HPDE6-E6E7 (cell line): ENCODE measurements at regions not wholly inside any gene's neighbourhood (a gene's known extent, or its start where the extent isn't known, plus 50 kb on each side); places are given as distances from the start of the nearest gene placed in this dataset.

ENCODE experiments used
- DNase-seq: peaks from one replicate; pipeline ENCODE4 v3.0.0; 2011; ENCODE audit warnings: missing footprints; ENCODE audit errors: extremely low spot score

DNA sequence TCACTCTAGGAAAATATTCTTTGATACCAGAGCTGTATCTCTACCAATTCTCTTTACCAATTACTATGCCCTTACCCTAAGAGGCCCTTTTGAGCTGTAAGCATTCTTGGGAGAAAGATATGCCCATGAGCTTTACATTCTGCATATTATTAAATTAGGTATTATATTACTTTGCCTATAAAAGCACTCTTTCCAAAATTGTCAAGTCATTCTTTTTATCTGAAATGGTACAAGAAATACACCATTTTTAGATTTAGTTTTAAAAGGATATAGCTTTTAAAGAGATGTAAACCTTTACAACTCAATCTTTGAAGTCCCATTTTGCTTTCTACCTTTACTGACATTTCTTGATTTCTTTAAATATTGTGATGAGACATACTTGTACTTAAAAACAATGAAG, 343.5 kb downstream of the C12orf50 start:
- DNase-seq = no peak

DNA sequence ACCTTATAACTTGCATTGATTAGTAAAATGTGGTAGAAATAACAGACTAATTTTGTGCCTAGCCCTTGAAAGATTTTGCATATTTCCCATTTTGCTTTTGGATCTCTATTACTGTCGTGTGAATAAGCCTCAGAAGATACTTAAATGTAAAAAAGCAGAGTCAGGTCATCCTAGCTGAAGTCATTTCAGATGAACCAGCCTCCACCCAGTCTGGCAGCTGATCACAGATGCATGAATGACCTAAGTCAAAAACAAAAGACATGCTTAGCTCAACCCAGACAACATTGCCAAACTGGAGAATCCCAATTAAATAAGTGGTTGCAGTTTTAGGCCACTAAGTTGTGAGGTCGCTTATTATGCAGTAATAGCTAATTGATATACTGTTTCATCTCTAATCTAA, 349.9 kb downstream of the C12orf50 start:
- DNase-seq = no peak

DNA sequence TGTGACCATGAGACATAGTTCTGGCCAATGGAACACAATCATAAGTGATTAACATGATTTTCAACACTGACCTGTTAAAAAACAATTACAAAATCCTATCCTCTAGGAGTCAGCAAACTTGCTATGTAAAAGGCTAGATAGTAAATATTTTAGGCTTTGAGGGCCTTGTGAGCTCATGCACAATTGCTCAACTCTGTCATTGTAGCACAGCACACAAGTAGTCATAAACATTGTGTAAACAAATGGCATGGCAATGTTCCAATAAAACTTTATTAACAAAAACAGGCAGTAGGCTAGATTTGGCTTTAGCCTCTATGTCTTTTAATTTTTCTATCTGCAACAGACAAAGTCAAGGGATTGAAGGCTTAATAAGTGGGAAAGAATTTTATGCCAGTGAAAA, 350.7 kb downstream of the C12orf50 start:
- no peak for DNase-seq

DNA sequence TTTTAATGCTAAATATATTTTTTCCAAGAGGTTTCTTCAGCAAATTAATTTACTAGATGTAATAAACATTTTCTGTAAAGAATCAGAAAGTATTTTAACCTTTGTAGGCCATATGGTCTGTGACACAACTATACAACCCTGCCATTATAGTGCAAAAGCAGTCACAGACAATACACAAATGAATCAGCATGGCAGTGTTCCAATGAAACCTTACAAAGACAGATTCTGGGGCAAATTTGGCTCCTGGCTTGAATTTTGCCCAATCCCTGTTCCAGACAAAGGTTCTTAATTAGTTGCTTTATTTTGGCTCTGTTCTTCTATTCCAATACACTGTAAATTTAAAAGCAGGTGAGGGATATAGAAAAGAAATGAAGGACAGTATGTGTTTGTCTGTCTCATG, 352.5 kb downstream of the C12orf50 start:
- no peak for DNase-seq

DNA sequence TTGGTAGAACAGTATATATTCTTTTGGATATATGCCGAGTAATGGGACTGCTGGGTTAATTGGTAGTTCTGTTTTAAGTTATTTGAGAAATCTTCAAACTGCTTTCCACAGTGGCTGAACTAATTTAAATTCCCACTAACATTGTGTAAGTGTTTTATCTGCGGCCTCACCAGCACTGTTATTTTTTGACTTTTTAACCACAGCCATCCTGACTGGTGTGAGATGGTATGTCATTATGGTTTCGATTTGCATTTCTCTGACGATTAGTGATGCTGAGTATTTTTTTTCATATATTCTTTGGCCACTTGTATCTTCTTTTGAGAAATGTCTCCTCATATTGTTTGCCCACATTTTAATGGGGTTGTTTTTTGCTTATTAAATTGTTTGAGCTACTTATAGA, 357.4 kb downstream of the C12orf50 start:
- DNase-seq = no peak

DNA sequence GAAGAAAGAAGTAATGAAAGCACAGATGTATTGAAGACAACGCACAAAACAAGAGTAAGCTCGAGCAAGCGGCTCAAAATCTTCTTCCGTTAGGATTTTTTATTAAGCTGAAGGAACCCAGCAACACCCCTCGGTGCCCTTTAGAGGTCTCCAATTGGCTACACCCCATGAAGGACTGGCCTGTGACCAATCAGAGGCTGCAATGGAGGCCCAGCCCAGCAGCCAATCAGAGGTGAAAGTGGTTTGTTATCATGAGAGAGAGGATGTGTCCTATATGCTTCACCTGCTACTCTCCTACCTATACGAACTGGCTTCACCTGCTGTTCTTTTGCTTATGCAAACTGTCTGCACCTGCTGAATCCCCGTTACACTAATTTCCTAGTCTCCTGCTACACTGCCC, 358.8 kb downstream of the C12orf50 start:
- no peak for DNase-seq

DNA sequence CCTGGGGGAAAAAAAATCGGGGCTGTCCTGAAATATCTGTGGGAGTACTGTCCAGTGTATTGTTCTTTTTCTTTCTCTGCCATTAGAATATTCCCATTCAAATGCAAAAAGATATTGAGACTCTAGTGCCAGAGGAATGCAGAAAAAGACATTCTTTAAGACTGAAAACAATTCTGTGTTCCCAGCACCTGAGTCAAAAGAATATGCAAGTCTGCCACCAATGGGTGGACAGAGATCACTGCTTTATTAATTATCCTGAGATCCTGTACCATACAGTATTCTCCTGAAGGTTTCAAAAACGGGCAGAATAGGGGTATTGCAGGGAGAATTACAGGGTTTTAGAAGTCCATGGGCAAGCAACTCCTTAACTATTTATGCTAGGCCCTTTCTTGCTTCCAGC, 361.8 kb downstream of the C12orf50 start:
- peak; percentile 23 for DNase-seq

DNA sequence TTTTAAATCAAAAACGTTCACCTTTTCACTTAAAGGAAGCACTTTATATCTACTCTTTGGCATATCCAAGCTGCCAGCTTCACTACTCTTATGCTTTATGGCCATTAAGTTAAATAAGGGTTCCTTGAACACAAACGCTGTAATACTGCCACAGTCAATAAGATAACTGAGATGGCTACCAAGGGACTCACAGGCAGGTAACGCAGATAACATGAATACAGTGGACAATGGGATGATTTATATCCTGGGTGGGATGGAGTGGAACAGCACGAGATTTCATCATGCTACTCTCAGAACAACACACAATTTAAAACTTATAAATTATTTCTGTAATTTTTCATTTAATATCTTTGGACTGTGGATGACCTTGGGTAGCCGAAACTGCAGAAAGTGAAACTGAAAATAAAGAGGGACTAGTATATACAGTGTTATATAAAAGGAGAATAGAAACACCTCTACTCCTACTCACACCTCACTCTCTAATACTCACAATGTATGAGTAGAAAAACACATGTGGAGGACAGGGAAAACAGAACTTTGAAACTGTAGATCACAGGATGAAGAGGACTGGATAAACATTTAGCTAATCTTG, 367.3 kb downstream of the C12orf50 start:
- peak; percentile 6 for DNase-seq

DNA sequence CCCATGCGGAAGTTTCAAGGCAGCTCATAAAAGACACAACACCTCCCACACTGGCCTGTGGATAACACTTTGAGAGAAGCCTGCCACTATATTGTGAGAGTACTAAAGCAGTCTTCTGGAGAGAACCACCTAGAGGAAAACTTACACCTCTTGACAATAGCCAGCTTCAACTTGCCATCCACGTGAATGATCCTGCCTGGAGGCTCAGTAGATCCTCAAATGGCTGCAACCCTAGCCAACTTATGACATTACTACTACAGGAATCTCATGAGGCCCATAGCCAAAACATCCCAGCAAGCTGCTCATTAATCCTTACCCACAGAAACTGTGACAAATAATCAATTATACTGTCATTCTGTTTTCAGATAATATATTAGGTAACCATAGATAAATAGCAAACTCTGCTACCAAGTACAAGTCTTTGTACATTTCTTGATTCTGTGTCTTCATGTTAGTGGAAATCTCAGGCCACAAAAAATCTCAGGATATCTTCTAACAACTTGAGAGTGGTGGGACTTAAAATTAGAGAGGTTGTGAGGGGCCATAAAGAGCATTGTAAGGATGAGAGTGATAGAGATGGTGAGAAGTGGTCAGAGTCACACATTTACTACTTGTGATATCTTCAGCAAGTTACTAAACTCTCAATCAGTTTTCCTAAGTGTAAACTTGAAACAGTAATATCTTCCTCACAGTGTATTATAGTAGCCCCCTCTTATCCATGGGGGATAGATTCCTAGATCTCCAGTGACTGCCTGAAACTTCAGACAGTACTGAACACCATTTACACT, 368.0 kb downstream of the C12orf50 start:
- DNase-seq = no peak

DNA sequence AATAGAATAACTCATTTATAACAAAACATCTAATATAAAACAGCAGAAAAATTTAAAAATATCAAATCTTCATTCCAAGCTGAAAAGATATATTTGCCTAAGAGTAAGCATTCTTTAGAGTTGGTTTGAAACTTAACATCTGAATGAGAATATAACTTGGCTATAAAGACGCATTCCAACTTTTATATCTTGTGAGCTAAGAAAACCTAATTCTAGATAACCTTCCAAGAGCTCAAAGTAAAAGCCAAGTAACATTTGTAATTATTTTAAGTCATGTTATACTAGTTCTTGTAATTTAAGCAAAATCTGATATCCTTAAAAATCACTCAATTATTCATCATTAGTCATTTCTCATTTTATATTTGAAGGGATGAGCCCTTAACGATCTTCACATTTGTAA, 368.9 kb downstream of the C12orf50 start:
- DNase-seq = no peak

DNA sequence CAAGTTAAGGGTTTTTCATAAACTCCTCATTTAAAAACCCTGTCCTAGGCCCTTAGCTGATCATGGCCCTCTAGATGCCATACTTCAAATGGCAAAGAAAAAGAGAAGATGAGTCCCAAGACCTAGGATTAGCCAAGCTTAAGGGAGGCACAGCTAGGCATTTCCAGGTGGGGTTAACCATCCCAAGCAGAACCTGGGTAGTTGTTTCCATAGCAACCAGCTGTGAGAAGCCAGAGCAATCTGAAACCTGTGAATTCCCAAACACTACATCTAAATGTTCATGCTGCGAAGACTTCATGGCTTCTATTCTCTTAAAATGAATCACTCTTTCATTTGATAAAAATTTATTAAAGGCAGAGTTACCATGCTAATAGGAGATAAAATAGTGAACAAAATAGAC, 372.9 kb downstream of the C12orf50 start:
- DNase-seq = no peak

DNA sequence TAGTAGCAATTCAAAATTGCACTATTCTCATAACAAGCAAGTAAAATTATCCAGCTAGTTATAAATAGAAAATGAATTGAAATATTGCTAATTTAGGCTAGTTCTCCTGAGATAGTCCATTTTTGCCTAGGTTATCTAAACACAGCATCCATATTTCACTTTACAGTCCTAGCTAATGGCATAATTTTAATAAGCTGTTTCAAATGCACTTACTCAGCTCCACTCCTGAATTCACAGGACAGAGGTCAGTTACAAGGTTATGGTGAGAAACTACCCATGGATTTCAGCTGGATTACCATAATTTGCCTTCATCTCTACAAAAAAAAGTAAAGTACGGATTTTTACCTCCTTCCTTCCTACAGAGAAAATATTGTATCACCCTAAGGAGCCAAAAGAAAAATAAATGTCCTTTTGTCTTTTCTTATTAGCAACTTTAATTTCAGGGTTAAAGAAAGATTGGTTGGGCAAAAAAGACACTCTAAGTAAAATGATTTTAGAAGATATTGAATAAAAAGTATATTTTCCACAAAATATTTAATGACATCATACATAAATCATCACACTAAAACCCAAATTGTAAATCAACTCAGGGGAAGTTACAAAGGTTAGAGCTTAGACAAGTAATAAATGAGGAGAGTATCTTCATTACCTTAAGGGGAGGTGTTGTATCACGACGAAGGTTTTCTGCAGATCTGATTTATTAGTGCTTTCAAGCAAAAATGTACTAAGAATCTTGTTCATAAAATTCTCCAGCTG, 377.4 kb downstream of the C12orf50 start:
- no peak for DNase-seq

DNA sequence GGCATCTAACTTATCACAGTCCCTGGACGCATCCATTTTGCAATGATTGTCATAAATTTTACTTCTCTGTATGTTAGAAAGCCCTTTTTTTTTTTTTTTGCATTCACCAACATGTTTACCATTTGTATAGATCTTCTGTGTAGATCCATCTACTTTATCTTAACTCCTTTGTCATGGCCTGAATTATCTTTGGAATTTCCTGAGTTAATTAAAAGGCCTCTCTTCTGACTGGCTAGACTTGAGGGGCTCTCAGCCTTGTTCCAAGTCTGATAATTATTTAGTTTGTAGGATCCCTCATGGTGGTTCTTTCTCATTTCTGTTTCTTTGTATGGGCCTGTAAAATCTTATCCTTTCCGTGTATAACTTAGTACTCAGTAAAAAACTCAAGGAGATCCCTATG, 387.0 kb downstream of the C12orf50 start:
- DNase-seq = no peak

DNA sequence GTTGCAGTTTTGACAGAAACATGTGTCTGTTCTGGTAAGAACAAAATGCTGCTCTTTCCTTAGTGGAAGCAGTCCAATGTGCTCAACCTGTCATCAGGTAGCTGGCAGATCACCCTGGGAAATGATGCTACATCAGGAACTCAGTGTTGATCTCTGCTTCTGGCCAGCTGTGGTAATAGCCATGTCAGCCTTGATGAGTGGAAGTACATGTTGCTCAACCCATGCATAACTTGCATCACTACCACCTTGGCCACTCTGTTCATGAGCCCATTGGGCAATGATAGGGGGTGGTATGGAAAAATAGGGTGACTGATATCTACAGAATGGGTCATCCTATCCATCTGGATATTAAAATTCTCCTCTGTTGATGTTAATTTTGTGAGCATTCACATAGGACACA, 411.0 kb downstream of the C12orf50 start:
- DNase-seq = no peak

DNA sequence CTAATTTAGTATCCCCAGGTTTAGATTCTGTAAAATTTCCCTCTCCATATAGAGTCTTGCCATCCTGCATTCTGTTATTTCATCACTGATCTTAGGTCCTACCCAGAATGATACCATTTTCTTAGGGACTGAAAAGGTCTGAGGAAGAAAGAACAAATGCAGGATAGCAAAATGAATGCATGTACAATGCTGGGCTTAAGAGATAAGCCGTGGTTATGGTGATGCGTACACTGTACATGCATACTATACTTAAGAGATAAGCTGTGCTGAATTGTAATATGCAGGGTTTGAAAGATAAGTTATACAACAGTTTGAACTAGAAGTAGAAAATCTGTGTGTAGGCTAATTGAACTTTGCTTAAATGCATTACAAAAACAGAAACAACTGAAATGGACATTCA, 416.2 kb downstream of the C12orf50 start:
- DNase-seq = no peak

DNA sequence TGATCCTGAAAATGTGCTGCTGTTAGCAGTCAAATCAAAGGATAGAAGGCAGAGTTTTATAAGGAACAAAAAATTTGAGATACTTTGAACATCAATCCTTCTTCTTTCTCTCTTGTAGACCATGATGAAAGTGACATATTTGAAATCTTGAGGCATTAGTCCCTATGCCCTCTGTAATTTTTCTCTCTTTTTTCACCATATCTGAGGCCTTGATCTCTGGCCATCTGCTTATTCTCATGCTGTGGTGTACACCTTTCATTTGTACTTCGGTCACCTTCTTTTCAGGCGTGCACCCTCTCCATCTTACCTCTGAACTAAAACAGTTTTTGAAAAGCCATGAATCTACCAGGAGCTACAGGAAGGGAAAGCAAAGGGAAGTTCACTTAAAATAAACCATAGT, 420.9 kb downstream of the C12orf50 start:
- no peak for DNase-seq

DNA sequence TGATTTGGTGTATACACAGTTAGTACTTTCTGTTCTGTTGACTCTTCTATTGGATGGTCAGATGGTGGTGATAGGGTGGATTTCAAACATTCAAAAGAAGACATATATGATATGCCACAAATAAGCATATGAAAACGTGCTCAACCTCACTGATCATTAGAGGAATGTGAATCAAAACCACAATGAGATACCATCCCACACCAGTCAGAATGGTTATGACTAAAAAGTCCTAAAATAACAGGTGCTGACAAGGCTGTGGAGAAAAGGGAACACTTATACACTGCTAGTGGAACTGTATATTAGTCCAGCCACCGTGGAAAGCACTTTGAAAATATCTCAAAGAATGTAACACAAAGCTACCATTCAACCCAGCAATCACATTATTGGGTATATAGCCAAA, 425.5 kb downstream of the C12orf50 start:
- no peak for DNase-seq

DNA sequence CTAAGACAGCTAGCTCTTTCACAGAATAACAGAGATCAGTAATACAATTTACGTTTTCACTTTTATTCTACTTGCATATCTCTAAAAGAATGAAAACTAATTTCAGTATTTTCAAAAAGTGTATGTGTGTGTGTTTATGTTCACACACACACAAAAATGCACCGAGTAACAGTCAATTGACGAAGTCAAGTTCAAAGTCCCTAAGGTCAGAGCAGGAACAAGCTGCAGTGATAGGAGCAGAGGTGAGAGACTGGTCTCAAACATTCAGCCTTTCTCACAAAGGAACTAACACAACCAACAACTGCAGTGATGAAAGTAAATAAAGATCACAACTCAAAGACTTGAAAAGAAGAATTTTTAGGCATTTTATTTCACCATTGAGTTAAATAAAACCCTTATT, 429.7 kb downstream of the C12orf50 start:
- DNase-seq = no peak

DNA sequence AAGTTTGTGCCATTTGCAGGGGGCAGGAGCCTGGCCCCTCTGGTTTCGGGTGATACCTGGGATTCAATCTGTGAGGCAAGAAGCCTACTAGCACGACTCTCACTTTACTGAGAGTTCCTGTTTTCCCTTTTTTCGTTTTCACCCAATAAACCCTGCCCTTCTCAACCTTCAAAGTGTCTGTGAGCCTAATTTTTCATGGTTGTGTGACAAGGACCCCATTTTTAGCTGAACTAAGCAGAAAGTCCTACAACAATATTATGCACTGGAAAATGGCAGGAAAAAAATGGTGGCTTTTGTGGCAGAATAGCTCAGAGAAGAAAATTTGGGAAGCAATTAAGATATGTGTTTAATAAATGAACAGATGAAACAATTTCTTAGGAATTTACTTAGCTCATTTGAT, 432.1 kb downstream of the C12orf50 start:
- DNase-seq = no peak

DNA sequence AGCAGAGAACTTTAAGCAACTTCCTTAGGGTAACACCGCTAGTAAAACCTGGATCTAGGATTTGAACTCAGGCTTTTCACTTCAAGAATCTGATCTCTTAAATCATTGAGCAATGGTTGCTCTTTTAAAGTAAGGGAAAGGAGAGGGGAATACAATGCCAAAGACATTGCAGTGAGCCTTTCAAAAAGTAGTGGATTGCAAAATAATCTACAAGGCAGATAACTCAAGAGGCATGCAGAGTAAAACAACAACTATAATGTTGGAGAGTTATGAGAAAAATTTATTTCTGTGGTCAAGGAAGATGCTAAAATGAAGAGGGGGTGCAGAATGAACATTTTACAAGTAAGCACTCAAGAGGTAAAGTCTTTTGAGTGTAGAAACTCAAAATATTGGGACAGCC, 432.6 kb downstream of the C12orf50 start:
- DNase-seq = no peak

DNA sequence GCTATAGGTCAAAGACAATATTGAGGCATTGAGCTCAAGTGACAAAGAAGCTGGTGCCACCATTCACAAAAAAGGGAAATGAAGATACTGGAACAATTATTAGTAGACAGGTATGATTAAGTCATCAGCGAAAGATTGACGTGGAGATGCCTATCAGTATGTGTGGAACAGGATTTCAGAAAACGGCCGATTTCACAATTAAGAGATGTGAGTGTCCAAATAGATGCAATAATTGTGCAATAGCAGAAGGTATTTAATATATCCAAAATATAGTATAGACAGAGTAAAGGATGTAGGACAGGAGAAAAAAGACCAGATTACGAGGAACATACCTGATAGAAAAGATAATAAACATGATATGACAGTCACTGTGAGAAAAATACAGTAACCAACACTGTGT, 433.1 kb downstream of the C12orf50 start:
- DNase-seq = no peak

DNA sequence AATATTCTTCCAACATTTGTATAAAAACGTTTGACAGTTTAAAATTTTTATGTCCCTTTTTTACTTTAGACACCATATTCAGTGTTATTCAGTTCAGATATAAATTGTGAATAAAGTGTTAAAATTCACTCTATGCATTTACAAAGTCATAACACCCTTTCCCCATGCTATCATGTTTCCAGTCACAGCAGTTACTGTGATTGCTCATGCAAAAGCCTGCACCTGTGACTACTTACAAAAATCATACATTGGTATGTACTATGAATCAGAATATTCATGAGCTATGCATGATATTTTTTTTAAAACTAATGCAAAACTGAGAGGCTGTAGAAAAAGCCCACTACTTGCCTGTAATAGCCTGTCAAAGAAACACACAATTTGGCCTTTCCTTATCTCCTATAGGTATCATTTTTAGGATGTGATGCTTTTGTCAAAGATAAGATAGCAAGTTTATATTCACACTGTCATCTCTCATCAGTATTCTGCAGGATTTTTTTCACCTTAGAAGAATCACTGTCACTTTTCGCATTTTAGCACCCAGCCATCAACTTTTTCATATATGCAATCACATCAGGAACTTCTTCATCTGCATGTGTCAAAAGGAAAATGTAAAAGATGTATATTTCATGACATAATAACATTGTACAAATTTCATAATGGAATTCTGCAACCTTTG, 443.2 kb downstream of the C12orf50 start:
- DNase-seq = no peak
